Heart left ventricle (tissue), 13 donors: ENCODE measurements at regions not wholly inside any gene's neighbourhood (a gene's known extent, or its start where the extent isn't known, plus 50 kb on each side); places are given as distances from the start of the nearest gene placed in this dataset.

Experiments
- POLR2A ChIP-seq, 2 donors: fragments of 450-650 bp; IDR thresholded peaks; one replicate each; pipeline ENCODE4 v1.6.1; 2017; ENCODE audit warnings: antibody characterized with exemption in 2 of 2, mild to moderate bottlenecking in 2 of 2, moderate library complexity in 2 of 2
- TF ChIP-seq, protein P1 (sequence below), 12 donors: fragments of 200-600 bp; sonication (generic) in 4 of 12; IDR thresholded peaks; one replicate each; pipeline versions ENCODE4 v1.5.0 to v1.8.0; 2018 to 2022; ENCODE audit warnings: antibody characterized with exemption in 12 of 12, mild to moderate bottlenecking in 5 of 12
- donor health status: ischemic (EF 13 %, LVEDD 7.1; RV severe dilation, severe dysfunction).
- donor health status: DM: no; HTN: yes; CAD: no.
- donor health status: DM: no; HTN: no; CAD: no.
- donor health status: ischemic (EF 25% LVEDD 6.9; RV normal size, moderate dysfunction).
- donor health status: ischemic (EF 25% LVEDD 5.7; RV mildly dilated, moderate dysfunction).
- donor health status: ischemic (EF 35%, LVEDD 5.7; RV mildly dilated, moderate dysfunction).
- donor health status: nonischemic (EF 11% LVEDD 7.7; RV severe dilation, severe dysfunction).
- donor health status: DM: yes; HTN: yes; CAD: no.
- donor health status: PGD.
- donor health status: ischemic (EF 29% LVEDD 5.4; RV normal size, mild dysfunction).
- donor health status: nonischemic (EF 23%, LVEDD 6.1; RV moderate dilation, normal function).

GRCh38 chr21:18170221-18170620, 74.4 kb upstream of the CHODL start:
- no peak for TF ChIP-seq POLR2A (IDR thresholded peaks at IDR 0.05)
- TF ChIP-seq, protein P1, sequence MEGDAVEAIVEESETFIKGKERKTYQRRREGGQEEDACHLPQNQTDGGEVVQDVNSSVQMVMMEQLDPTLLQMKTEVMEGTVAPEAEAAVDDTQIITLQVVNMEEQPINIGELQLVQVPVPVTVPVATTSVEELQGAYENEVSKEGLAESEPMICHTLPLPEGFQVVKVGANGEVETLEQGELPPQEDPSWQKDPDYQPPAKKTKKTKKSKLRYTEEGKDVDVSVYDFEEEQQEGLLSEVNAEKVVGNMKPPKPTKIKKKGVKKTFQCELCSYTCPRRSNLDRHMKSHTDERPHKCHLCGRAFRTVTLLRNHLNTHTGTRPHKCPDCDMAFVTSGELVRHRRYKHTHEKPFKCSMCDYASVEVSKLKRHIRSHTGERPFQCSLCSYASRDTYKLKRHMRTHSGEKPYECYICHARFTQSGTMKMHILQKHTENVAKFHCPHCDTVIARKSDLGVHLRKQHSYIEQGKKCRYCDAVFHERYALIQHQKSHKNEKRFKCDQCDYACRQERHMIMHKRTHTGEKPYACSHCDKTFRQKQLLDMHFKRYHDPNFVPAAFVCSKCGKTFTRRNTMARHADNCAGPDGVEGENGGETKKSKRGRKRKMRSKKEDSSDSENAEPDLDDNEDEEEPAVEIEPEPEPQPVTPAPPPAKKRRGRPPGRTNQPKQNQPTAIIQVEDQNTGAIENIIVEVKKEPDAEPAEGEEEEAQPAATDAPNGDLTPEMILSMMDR (IDR thresholded peaks at IDR 0.05): no peak
